ENCODE measurements at regions not wholly inside any gene's neighbourhood (a gene's known extent, or its start where the extent isn't known, plus 50 kb on each side); places are given as distances from the start of the nearest gene placed in this dataset.
A peak's percentile ranks its signal among the peaks of the same experiment; 100 is the strongest.

GRCh38 chr2:176483476-176483875 is 214.2 kb downstream of the MTX2 start:
- H3K4me1 ChIP-seq = no peaks in the 10 kb centered on the region
- TF ChIP-seq POLR2A (IDR thresholded peaks at IDR 0.05) = no peak
- no peak for TF ChIP-seq CTCF (IDR thresholded peaks at IDR 0.05)
- no peaks in the 10 kb centered on the region for H3K9me3 ChIP-seq

GRCh38 chr2:176483901-176484568 is 214.8 kb downstream of the MTX2 start:
- TF ChIP-seq CTCF (IDR thresholded peaks at IDR 0.05) (no peak), POLR2A (IDR thresholded peaks at IDR 0.05) (no peak)
- no peak for DNase-seq
- H3K4me3 ChIP-seq = no peak overlapping the region
- H3K27ac ChIP-seq = no peak overlapping the region
- no peaks in the 10 kb centered on the region for H3K36me3 ChIP-seq
- H3K4me1 ChIP-seq = no peaks in the 10 kb centered on the region
- H3K9me3 ChIP-seq = no peaks in the 10 kb centered on the region
- no peaks in the 10 kb centered on the region for H3K27me3 ChIP-seq

More at GRCh38 chr2:176483476-176483875, 214.2 kb downstream of the MTX2 start:
- DNase-seq = no peak
- Histone ChIP-seq H3K4me3 (no peak overlapping the region), H3K36me3 (no peaks in the 10 kb centered on the region), H3K27ac (no peak overlapping the region), H3K27me3 (no peaks in the 10 kb centered on the region)

- H3K27ac ChIP-seq = no peak overlapping the region
Observed at GRCh38 chr2:176484838-176485237, 215.6 kb downstream of the MTX2 start.

GRCh38 chr2:176488431-176488830 is 219.2 kb downstream of the MTX2 start:
- Histone ChIP-seq H3K4me1 (no peaks in the 10 kb centered on the region), H3K27me3 (no peaks in the 10 kb centered on the region), H3K36me3 (no peaks in the 10 kb centered on the region), H3K4me3 (no peak overlapping the region), H3K27ac (no peak overlapping the region), H3K9me3 (no peaks in the 10 kb centered on the region)
- DNase-seq = no peak
- TF ChIP-seq POLR2A (IDR thresholded peaks at IDR 0.05) (no peak), CTCF (IDR thresholded peaks at IDR 0.05) (no peak)

More at GRCh38 chr2:176484838-176485237, 215.6 kb downstream of the MTX2 start:
- no peak for DNase-seq
- Histone ChIP-seq H3K9me3 (no peaks in the 10 kb centered on the region), H3K4me1 (no peaks in the 10 kb centered on the region), H3K4me3 (no peak overlapping the region), H3K27me3 (no peaks in the 10 kb centered on the region), H3K36me3 (no peaks in the 10 kb centered on the region)
- TF ChIP-seq CTCF (IDR thresholded peaks at IDR 0.05) (no peak), POLR2A (IDR thresholded peaks at IDR 0.05) (no peak)

- Histone ChIP-seq H3K4me1 (no peaks in the 10 kb centered on the region), H3K27ac (peak overlapping the region in 3 of 4 donors; percentile 19 to 75 (median 67)), H3K9me3 (no peaks in the 10 kb centered on the region), H3K36me3 (no peaks in the 10 kb centered on the region), H3K4me3 (no peak overlapping the region), H3K27me3 (no peaks in the 10 kb centered on the region)
- TF ChIP-seq POLR2A (IDR thresholded peaks at IDR 0.05) (no peak), CTCF (IDR thresholded peaks at IDR 0.05) (no peak)
- DNase-seq = peak in 1 of 3 donors; percentile 50
Observed at GRCh38 chr2:176490061-176490861, 221.0 kb downstream of the MTX2 start.

Measured in Peyer's patch (tissue), 4 donors.